LNCaP clone FGC (cell line): ENCODE measurements at regions not wholly inside any gene's neighbourhood (a gene's known extent, or its start where the extent isn't known, plus 50 kb on each side); places are given as distances from the start of the nearest gene placed in this dataset.
"Not testable (repeated sequence)": the region's sequence is repeated elsewhere in the genome, so short reads cannot be mapped to it uniquely, and the experiment has no call there.

Experiments
- DNase-seq: peaks from one replicate; pipeline ENCODE4 v3.0.0-alpha.2; 2011; ENCODE audit warnings: low read depth
- H3K4me3 ChIP-seq: 2 replicates; pipeline ENCODE4 v1.5.1; 2011; ENCODE audit warnings: mild to moderate bottlenecking, low read depth, low read length, control low read depth
- TF ChIP-seq, protein P1 (sequence below): IDR thresholded peaks from 2 replicates; pipeline ENCODE4 v1.5.1; 2012; ENCODE audit warnings: mild to moderate bottlenecking; ENCODE audit not compliant: control insufficient read depth, insufficient read depth; ENCODE audit errors: extremely low read depth

DNA sequence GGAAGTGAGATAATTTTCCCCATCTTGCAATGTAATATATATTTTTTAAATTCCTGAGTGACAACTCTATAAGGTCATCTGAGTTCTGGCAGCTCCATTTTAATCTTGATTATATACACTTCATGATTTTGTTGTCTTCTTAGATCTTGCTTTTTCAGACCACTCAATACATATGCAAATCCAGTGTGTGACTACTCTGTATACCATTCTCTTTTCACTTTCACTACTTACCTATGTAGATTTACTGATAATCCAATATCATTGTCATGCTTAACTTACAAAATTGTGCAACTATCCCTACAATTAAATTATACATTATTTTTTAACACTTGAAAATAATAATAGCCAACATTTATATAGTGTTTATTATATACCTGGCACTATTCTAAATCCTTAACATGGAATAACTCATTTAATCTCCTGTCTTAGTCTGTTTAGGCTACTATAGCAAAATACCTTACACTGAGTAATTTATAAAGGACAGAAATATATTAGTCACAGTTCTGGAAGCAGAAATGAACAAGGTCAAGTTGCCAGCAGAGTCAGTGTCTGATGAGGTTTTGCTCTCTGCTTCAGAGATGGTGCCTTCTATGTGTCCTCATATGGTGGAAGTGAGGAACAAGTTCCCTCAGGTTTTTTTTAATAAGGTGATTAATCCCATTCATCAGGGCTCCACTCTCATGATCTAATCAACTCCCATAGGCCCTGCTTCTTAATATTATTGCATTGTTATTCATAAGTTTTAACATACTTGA is 338.5 kb downstream of the TUSC7 start:
- DNase-seq: no peak
- no peak overlapping the region for H3K4me3 ChIP-seq
- TF ChIP-seq, protein P1, sequence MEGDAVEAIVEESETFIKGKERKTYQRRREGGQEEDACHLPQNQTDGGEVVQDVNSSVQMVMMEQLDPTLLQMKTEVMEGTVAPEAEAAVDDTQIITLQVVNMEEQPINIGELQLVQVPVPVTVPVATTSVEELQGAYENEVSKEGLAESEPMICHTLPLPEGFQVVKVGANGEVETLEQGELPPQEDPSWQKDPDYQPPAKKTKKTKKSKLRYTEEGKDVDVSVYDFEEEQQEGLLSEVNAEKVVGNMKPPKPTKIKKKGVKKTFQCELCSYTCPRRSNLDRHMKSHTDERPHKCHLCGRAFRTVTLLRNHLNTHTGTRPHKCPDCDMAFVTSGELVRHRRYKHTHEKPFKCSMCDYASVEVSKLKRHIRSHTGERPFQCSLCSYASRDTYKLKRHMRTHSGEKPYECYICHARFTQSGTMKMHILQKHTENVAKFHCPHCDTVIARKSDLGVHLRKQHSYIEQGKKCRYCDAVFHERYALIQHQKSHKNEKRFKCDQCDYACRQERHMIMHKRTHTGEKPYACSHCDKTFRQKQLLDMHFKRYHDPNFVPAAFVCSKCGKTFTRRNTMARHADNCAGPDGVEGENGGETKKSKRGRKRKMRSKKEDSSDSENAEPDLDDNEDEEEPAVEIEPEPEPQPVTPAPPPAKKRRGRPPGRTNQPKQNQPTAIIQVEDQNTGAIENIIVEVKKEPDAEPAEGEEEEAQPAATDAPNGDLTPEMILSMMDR: no peak

DNA sequence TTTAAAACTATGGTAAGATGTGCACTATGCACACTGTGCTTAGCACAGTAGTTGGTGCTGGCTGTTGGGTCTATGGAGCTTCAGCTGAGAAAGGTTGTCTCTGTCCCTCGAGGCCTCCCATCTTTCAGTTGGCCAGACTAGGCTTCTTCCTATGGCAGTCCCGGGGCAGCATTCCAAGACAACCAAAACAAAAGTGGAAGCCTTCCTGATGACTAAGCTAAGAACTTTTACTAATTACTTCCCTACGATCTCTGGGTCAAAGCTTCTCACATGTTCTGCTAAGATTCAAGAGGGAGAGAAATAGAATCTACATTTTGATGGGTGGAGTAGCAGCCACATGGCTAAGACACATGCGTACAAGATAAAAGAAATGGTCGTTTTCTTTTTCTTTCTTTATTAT is 342.8 kb downstream of the TUSC7 start:
- H3K4me3 ChIP-seq: no peak overlapping the region
- no peak for DNase-seq
- TF ChIP-seq, protein P1: no peak

DNA sequence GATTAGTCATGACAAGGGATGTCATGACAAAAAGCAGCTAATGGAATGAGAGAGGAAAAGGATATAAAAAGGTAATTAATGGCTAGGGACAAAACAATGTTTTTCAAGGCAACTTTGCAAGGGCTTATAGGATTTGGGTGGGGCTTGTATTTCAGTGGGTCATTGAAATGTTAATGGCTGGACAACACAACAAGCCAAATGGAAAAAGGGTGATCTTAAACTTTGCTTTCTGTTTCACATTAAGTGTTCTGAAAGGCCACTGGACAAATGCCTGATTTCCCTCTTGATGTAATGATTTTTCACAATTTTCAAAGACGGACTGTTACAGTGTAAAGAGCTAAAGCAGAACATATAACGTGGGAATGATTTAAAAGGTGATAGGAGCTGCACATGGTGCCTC is 345.0 kb downstream of the TUSC7 start:
- TF ChIP-seq, protein P1: no peak
- no peak for DNase-seq
- H3K4me3 ChIP-seq: no peak overlapping the region

DNA sequence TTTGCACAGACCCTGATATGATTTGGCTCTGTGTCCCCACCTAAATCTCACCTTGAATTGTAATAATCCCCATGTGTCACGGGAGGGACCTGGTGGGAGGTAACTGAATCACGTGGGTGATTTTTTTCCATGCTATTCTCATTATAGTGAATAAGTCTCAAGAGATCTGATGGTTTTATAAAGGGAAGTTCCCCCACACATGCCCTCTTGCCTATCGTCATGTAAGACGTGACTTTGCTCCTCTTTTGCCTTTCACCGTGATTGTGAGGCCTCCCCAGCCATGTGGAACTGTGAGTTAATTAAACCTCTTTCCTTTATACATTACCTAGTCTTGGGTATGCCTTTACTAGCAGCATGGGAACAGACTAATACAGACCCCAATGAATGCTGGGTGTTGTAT is 347.4 kb downstream of the TUSC7 start:
- not testable (repeated sequence) for DNase-seq, H3K4me3 ChIP-seq

DNA sequence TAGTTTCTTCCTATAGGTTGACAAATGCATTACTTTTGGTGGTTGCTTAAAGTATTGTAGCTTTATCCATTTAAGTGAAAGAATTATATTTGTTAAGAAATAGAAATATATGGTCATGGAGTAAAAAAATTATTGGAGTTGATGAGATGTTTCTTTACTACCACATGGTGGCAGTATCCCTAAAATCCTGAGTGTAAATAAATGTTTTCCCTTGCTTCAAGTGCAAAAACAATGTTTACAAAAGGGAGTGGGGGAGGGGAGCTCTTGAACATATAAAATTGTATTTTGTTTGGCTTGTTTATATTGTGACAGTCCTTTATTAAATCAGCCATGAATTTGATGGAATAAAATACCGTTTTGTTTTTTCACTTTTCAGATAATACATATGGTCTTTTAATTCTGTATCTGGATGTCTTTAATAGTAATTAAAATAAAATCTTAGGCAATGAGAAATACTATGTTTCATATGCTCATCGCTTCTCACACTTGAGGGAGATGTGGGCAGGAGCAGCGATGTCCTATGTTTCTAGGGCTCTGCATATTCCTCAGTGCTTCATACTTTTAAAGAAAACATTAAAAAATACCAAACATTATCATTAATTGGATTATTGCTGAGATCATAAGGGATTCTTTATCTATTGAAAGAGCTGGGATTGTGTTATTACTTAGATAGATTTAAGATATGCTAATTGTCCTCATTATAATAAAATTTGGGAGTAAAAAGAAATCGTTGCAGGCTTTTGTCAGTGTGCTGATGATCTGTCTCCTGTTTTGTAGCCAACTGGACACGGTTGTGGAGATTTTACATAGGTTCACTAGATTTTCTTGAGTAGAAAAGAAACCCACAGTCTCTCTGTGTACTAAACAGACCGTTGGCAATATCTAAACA is 349.7 kb downstream of the TUSC7 start:
- DNase-seq: peak; percentile 63
- no peak overlapping the region for H3K4me3 ChIP-seq
- TF ChIP-seq, protein P1: peak; percentile 60

DNA sequence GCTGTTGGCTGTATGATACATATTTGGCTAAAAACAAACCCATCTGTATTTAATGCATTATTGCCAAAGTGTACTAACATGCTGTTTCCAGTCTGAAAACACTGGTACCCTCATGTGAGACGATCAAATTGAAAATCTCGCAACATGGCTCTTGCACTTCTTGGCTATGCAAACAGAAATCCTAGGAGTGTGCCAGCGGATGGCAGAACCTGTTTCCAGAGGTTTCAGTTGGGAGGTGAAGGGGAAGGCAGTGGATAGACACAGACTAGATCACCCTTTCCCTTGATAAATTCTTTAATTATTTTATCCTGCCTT is 350.3 kb downstream of the TUSC7 start:
- peak; percentile 76 for DNase-seq
- TF ChIP-seq, protein P1: no peak

DNA sequence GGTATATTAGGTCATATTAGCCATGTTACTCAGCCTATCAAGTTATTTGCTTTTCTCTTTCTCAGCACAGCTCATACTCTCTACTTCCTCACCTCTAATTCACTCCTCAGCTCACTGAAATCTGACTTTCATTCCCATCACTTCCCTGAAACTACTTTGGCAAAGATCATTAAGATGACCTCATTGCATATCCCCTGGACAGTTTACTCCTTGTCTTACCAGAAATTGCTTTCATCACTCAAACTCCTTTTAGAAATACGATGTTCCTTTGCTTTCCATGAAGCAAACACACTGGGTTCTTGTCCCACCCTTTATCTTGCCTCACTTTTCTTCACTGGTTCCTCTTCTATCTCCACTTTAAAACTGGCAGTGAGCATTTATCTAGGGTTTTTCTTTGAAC is 354.4 kb downstream of the TUSC7 start:
- DNase-seq: no peak

More for the DNA sequence above, 350.3 kb downstream of the TUSC7 start:
- H3K4me3 ChIP-seq: no peak overlapping the region

More for the DNA sequence above, 354.4 kb downstream of the TUSC7 start:
- H3K4me3 ChIP-seq: no peak overlapping the region
- TF ChIP-seq, protein P1: no peak
